ENCODE measurements at regions not wholly inside any gene's neighbourhood (a gene's known extent, or its start where the extent isn't known, plus 50 kb on each side); places are given as distances from the start of the nearest gene placed in this dataset.
A peak's percentile ranks its signal among the peaks of the same experiment; 100 is the strongest.
"Not testable (repeated sequence)": the region's sequence is repeated elsewhere in the genome, so short reads cannot be mapped to it uniquely, and the experiment has no call there.

DNA sequence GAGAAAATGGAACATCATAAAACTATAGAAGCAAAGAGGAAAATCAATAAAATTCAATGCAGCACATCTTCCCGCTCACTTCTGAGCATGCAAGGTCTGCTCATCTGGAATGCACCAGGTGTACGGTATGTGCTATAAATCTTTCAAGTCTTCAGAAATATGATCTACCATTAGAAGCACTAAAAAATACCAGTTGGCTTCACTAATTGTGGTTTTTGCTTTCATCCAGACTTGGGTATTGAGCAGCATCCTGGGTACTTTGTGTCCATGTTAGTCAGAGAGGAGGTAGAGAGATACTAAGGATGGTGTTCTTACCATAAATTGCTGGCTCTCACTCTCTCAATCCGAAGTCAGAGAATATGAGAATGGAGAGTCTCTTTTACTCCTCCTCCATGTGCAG is 477.1 kb downstream of the PPARGC1A start:
- no peak for DNase-seq (ENCODE audit: low read depth, low spot score)

- DNase-seq (ENCODE audit: low read depth, low spot score): not testable (repeated sequence)
Observed at GRCh38 chr4:23408913-23409312, 480.9 kb downstream of the PPARGC1A start.

DNA sequence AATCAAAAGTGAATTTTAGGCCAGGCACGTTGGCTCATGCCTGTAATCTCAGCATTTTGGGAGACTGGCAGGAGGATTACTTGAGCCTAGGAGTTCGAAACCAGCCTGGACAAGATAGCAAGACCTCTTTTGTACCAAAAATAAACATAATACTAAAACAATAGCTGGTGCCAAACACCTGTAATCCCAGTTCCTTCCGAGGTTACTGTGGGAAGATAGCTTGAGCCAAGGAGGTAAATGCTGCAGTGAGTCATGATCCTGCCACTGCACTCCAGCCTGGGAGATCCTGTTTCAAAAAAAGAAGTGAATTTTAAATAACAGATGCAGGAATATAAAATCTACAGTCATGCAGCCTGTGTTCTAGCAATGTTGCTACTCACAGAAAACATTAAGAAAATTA is 488.3 kb downstream of the PPARGC1A start:
- DNase-seq (ENCODE audit: low read depth, low spot score): no peak

- no peak for DNase-seq (ENCODE audit: low read depth, low spot score)
Observed at GRCh38 chr4:23392860-23393458, 496.9 kb downstream of the PPARGC1A start.

- no peak for DNase-seq (ENCODE audit: low read depth, low spot score)
Observed at GRCh38 chr4:23390246-23390645, 499.6 kb downstream of the PPARGC1A start.

GRCh38 chr4:23388699-23389395 is 501.0 kb downstream of the PPARGC1A start:
- DNase-seq (ENCODE audit: low read depth, low spot score): no peak

- no peak for DNase-seq (ENCODE audit: low read depth, low spot score)
Observed at GRCh38 chr4:23388255-23388654, 501.6 kb downstream of the PPARGC1A start.

GRCh38 chr4:23384741-23385140 is 505.1 kb downstream of the PPARGC1A start:
- DNase-seq (ENCODE audit: low read depth, low spot score): no peak

- no peak for DNase-seq (ENCODE audit: low read depth, low spot score)
Observed at GRCh38 chr4:23382879-23383278, 507.0 kb downstream of the PPARGC1A start.

DNA sequence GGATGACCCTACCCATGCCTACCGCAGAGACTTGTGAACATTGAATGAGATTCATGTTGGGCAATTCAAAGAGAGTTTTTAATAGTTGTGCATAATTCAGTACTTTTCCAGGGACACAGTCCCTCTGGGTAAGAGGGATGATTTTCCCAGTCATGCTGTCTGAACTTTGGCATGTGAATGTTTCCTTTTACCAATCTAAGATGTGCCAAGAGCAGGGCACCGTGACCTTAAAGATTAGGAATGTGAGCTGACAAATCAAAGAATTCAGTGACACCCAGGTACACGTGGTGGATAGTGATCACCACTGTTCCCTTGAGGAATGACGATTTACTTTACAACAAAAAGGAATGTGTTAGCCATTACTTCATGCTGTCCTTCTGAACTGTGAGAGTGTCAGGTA is 515.6 kb downstream of the PPARGC1A start:
- DNase-seq (ENCODE audit: low read depth, low spot score): no peak

DNA sequence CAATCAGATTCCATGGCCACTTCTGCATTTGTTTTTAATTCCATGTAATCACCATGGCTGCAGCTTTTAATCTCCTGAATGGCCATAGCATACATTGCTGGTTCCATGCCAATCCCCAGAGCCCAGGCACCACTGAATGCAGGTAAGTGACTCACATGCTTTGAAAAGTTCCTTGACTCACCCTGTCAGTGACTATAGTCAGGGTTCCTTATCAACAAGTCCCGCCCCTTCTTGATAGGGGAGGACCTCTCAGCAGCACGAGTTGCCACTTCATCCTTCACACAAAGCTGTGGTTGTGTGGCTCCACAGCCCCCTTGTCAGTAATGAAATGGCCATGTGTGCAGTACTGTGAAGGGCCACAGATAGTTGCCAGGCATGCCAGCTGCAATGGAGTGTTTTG is 516.6 kb downstream of the PPARGC1A start:
- peak; percentile 30 for DNase-seq (ENCODE audit: low read depth, low spot score)

DNA sequence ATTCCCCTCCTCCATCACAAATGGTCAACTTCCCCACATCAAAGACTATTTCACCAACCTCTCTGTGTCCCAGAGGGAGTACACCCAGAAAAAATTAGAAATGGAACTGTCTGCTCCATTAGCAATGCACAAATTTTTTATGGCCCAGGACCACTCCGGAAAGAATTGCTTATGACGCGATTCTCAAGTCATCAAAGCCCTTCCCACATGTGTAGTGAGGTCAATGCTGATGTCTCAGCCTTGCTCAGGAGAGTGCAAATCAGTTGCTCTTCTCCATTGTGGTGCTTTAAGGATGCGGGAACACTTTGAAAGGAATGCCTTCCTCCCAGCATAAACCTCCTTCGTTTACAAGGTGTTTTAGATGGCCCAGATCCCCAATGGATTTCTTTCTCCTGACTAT is 518.3 kb downstream of the PPARGC1A start:
- DNase-seq (ENCODE audit: low read depth, low spot score): peak; percentile 9

DNA sequence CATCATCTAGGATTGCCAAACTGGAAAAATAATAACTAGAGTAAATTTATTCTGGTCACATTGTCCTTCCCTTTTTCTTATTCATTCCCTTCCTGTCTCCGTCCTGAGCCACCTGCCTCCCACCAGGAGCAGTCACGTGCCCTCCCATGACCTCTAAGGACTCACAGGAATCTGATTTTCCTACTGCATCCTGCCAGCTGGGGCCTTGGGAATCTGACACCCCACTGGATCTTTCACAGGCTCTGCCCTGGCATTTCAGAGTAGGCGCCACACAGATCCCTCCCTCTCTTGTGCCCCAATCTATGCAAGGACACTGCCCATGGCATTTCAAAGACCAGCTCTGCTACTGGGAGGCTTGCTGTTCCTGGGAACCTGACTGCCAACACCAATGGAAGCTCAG is 520.5 kb downstream of the PPARGC1A start:
- no peak for DNase-seq (ENCODE audit: low read depth, low spot score)

GRCh38 chr4:23368081-23368697 is 521.7 kb downstream of the PPARGC1A start:
- peak; percentile 45 for DNase-seq (ENCODE audit: low read depth, low spot score)

DNA sequence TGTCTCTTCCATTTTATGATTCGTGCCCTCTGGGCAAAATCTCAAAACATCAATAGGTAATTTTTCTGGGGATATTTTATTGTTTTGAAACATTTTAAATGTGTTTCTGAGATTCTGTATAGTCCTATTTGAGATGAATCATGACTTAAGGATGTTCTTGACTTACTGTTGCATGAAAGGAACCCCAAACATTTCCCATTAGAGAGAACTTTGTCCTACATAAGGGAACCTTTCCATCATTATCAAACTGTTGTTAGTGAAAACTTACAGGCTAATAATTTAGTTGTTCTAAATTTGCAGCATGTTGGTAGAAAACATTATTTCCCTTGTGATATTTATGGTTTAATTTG is 523.3 kb downstream of the PPARGC1A start:
- no peak for DNase-seq (ENCODE audit: low read depth, low spot score)

DNA sequence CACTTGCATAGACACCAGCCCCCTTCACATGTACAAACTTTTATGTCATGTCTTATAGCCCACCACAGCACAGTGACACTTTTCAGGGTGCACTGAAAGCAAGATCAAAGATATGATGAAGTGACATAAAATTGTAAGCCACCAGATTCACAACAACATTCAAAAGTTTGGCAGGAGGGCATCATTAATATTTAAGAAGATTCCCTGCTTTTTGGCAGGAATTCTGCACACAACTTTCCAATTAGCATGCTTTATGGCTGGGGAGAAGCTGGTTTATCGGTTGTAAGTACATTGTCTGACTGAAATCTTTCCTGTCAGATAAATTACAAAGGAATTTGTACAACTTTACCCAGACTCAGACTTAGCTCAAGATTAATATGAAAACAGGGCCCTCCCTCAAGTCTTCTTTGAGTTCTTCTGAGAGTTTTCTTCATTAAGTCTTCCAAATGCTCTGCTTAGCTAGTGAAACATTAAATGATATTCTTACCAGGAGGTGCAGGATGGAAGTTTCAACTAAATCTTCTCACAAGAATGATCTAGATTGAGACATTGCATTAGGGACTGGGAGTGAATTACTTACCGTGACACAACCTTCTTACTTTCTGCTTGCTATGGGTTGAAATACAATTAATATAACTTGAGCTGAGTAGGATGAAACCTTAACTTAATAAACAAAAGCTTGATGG is 523.8 kb downstream of the PPARGC1A start:
- DNase-seq (ENCODE audit: low read depth, low spot score): no peak

- no peak for DNase-seq (ENCODE audit: low read depth, low spot score)
Observed at GRCh38 chr4:23365086-23365485, 524.8 kb downstream of the PPARGC1A start.

DNA sequence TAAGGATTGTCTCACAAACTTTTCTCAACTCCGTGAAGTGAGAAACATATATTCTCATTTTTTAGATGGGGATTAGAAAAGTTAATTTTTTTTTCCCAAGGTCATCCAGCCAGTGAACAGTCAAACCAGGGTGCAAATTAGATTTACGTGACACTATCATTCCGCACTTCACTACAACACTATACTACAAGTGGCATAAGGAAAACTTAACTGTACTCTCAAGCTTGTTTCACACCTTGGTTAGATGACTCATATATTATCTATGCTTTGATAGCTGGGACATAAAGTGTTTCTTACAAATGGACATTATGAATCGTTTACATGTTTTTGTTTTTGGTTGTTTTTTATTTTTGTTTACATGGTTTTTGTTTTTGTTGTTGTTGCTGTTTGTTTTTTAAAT is 525.7 kb downstream of the PPARGC1A start:
- no peak for DNase-seq (ENCODE audit: low read depth, low spot score)

- no peak for DNase-seq (ENCODE audit: low read depth, low spot score)
Observed at GRCh38 chr4:23361453-23361852, 528.4 kb downstream of the PPARGC1A start.

DNA sequence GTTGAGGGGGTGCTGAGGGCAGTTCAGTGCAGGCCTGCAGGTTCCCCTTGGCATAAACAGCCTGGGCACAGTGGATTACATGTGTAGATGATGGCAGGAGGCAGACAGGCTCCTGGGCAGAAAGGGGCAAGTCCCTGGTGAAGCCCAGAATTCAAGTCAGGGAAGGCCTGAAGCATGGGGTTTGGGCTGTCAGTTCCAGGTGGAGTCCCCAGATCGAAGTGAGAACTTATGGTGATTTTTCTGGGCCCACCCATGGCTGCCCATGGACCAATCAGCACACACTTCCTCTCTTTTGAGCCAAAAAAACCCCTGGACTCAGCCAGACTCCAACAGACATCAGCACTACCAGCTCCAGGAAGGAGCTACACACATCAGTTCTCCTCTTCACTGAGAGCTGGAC is 529.1 kb downstream of the PPARGC1A start:
- DNase-seq (ENCODE audit: low read depth, low spot score): no peak

GRCh38 chr4:23355258-23355657 is 534.6 kb downstream of the PPARGC1A start:
- DNase-seq (ENCODE audit: low read depth, low spot score): no peak

GRCh38 chr4:23353200-23353599 is 536.6 kb downstream of the PPARGC1A start:
- DNase-seq (ENCODE audit: low read depth, low spot score): no peak

Measured in ELF-1 (cell line).